Left renal cortex interstitium (tissue), 4 donors: ENCODE measurements at regions not wholly inside any gene's neighbourhood (a gene's known extent, or its start where the extent isn't known, plus 50 kb on each side); places are given as distances from the start of the nearest gene placed in this dataset.
"Not testable (repeated sequence)": the region's sequence is repeated elsewhere in the genome, so short reads cannot be mapped to it uniquely, and the experiment has no call there.

Source experiments
- DNase-seq, 4 donors: peaks; one replicate each; pipeline ENCODE4 v3.0.0-alpha.2; 2013; ENCODE audit warnings: low read depth in 4 of 4, low spot score in 2 of 4, missing footprints in 1 of 4

DNA sequence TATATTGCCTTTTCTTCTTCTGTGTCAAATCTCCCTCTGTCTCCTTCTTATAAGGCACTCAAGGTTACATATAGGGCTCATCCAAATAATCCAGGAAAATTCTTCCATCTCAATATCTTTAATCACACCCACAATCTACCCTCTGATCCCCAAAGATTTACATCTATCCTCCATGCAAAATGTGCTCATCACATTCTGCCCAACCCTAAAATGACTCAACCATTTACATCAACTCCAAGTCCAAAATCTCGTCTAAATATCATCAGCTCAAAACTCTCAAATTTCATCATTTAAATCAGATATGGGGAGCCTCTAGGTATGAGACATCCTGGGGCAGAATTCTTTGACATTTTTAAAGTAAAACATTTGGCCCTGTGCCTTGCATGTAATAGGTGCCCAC, 1349.8 kb downstream of the SUCLG1 start:
- DNase-seq, result no peak

- no peak for DNase-seq
Observed at GRCh38 chr2:83106853-83107252, 1352.2 kb downstream of the SUCLG1 start.

DNA sequence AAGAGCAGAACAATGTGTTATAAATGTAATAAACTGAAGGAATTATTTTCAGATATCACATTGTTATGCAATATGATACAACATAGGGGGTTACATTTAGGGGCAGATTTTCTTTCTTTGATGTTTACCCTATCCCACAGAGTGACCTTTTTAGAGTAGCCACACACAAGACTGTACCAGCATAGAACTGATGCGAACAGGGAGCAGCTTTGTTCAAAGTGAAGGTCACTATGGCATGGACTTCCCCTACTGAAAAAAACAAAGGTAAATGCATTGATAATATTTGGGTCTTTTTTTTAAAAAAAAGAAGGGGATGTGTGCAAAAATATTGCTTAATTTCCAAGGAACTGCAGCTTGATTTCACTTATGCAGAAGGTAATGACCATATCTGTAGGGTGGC, 1354.9 kb downstream of the SUCLG1 start:
- no peak for DNase-seq

GRCh38 chr2:83103613-83104012, 1355.5 kb downstream of the SUCLG1 start:
- no peak for DNase-seq

GRCh38 chr2:83089051-83089450, 1370.0 kb downstream of the SUCLG1 start:
- DNase-seq, result not testable (repeated sequence)

DNA sequence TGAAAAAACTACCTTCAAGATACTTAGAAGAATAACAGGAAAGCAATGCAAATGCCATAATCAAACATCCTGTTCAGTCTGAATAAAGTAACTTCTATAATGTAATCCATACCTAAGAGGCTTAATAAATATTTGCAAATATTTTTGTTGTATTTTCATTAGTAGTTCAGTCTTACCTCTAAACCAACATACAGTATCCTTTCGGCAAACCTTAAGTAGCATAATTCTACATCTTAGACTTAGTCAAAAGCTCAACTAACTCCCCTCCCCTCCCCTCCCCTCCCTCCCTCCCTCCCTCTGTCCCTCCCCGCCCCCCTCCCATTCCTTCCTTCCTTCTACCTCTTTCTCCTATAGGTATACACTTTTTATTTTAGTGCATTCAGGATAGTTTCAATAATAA, 1373.2 kb downstream of the SUCLG1 start:
- DNase-seq, result no peak

DNA sequence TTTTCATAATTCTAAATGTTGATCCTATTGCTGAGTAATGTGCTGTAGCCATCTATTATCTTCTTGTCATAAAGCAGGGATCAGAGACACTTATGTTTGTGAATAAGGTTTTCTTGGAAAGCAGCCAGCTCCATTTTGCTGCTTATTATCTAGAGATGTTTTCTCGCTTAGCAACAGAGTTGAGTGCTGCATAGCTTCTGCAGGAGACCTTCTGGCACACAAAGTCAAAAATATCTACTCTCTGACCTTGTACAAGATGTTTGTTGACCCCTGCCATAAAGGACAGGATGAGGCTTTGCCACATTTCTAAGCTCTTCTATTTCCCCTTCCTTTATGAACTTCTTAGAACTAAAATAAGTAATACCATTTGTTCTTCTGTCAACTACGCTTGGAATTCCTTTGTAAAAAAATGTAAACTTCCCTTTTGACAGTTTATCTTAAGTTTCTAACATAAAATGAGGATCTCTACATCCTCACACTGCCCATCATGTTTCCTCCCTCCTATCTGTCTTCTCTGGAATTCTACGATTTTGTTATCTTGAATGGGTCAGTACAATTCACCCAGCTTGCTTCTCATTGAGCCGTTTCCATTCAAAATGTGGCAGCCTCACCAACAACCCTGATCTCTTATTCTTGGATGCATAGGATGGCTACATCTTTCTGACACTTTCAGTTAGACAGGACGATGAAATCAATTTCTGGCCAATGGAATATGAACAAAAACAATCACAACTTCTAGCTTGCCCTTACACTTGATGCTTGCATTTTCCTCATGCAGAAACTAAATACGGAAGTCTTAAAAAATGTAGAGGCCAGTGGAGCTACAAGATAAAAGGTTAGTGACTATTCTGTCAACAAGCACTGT, 1377.0 kb downstream of the SUCLG1 start:
- DNase-seq, result peak in 3 of 4 donors; percentile 21 to 32 (median 26)

- DNase-seq, result no peak
Observed at GRCh38 chr2:83079007-83079406, 1380.1 kb downstream of the SUCLG1 start.

DNA sequence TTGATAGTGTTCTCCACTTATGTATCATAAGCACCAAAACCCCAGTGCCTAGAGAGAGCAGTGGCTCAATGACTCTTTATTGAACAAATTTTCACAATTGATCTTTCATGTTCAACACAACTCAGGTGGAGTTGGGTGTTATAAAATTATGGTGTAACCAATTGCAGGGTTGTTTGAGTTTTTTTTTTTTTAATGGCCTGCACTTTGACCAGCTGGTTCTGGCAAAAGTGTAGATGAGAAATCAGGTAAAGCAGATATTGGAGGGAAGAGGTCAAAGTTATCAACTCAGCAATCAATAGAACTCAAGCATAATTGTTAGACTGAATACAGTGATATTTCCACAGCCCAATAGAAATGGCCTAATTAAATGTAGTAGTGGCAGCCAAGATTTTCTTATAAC, 1386.3 kb downstream of the SUCLG1 start:
- no peak for DNase-seq

GRCh38 chr2:83071914-83072313, 1387.2 kb downstream of the SUCLG1 start:
- DNase-seq, result no peak

DNA sequence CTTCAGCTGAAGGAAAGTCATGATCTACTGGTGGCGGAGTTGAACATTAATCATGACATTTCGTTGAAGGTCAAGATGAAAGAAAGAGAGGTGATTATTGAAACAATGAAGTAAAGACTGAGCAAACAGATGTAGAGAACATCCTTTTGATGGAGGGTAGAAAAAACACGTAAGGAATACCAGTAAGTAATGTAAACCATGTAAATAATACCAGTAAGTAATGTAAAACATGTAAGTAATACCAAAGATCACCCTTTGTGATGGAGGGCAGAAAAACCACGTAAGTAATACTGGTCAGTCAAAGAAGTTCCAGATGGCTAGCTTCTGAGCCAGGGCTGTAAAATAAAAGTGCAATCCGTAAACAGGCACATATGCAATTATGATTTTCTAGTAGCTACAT, 1387.7 kb downstream of the SUCLG1 start:
- no peak for DNase-seq

DNA sequence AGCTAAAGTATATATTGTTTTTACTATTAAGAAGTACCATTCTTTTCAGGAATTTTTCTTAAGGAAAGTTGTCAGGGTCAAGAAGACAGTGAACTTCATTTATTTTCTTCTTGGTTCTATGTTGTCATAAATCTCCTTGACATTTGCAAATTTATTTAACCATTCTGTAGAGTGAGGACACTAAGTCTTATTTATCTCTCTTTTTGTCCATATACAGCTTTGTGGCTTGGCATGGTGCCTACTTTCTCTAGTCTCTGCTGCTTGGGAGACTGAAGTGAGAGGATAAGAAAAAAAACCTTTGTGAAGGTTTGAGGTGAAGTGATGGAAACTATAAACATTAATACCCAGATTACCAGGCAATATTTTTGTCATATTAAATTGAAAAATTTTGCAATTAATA, 1389.4 kb downstream of the SUCLG1 start:
- DNase-seq, result no peak

- DNase-seq, result no peak
Observed at GRCh38 chr2:83068714-83069113, 1390.4 kb downstream of the SUCLG1 start.

GRCh38 chr2:83067947-83068346, 1391.1 kb downstream of the SUCLG1 start:
- no peak for DNase-seq

GRCh38 chr2:83063933-83064332, 1395.1 kb downstream of the SUCLG1 start:
- no peak for DNase-seq

DNA sequence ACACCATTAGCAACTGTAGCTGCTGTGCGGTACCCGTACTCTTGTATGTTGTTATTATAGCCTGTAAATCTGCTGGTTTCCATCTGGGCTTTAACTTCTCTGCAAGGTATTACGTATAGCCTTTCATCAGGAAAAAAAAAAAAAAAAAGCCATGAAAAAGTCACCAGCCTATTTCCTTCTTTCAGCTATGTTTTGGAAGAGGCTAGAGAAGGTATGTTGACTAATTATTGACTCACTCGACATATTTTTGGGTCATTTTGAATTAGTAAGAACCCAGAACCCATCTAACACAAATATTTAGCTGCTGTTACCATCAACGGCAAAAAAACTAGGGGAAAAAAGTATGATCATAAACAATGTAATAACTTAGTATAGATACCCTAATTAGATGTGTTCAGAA, 1395.6 kb downstream of the SUCLG1 start:
- no peak for DNase-seq

- no peak for DNase-seq
Observed at GRCh38 chr2:83058683-83059082, 1400.4 kb downstream of the SUCLG1 start.

GRCh38 chr2:83055376-83056010, 1403.6 kb downstream of the SUCLG1 start:
- peak in 2 of 4 donors; percentile 14 to 19 for DNase-seq

DNA sequence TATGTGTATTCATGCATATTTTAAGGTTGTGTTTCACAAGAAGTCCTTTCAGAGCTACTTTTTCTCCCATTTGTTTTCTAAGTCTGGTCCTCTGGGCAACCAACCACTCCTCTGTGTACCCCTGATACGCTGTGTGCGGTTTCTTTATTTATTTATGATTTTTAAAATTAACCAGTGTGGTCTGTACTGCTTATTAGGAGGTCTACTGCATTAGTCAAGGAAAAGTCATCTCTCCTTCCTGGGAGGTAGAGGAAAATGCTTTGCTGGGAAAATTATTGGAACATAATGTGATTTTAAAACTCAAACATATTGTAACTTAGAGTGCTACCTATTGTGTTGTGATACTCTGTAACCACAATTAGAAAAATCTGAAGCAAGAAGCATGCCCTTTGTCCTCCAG, 1404.3 kb downstream of the SUCLG1 start:
- DNase-seq, result no peak

DNA sequence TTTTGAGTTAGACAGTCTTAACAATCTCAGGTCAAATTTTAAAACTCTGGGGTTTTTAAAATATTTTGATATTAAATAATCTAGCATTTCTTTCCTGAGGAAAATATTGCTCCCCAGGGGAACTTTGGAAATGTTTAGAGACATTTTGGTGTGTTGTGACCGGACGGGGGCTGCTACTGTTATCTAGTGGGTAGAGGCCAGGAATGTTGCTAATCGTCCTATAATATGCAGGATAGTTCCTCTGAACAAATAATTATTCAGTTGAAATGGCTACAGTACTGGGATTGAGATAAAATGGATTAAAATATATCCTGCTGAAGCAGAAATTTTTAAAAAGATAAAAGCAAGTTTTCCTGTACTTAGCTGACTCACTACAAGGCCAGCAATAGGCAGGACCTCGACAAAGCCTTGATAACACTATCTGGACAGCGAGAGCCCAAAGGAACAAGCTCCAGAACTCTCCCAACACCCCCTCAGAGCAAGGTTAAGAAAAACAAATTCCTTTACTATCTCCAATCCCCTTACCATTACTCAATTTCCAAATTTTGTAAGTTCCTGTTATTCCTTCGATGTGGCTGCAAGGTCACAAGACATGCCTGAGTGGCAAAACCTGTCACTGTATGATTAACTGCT, 1407.4 kb downstream of the SUCLG1 start:
- DNase-seq, result no peak

- no peak for DNase-seq
Observed at GRCh38 chr2:83042053-83042452, 1417.0 kb downstream of the SUCLG1 start.
